ENCODE measurements at regions not wholly inside any gene's neighbourhood (a gene's known extent, or its start where the extent isn't known, plus 50 kb on each side); places are given as distances from the start of the nearest gene placed in this dataset.

- no peak overlapping the region for H3K27ac ChIP-seq (ENCODE audit: low read depth)
- H2AFZ ChIP-seq, result no peak overlapping the region
- DNase-seq (ENCODE audit: low spot score) (no peak), ATAC-seq (no peak)
- no peaks in the 10 kb centered on the region for H3K27me3 Mint-ChIP-seq (ENCODE audit: insufficient read depth, low read depth, poor library complexity)
- H3K4me2 ChIP-seq, result no peak overlapping the region
- no peak overlapping the region for H3K4me3 Mint-ChIP-seq
- no peaks in the 10 kb centered on the region for H3F3A ChIP-seq (replicated peaks; ENCODE audit: low read depth)
- H3K9me3 Mint-ChIP-seq, result no peaks in the 10 kb centered on the region
- H4K20me1 ChIP-seq (replicated peaks; ENCODE audit: insufficient read depth), result no peaks in the 10 kb centered on the region
- peaks cover 5% of the 10 kb centered on the region; the same call in 1 of the 2 replicates for H3K4me1 ChIP-seq (ENCODE audit: insufficient read depth)
- H3K27ac Mint-ChIP-seq, result no peak overlapping the region
- no peaks in the 10 kb centered on the region for H3K27me3 ChIP-seq (ENCODE audit: insufficient read depth)
- no peaks in the 10 kb centered on the region for H3K79me2 ChIP-seq (replicated peaks; ENCODE audit: insufficient read depth)
- no peaks in the 10 kb centered on the region for H3K36me3 Mint-ChIP-seq (ENCODE audit: low read depth)
- TF ChIP-seq EZH2 (IDR thresholded peaks at IDR 0.05; ENCODE audit: low read depth, unreplicated experiment), result no peak
- TF ChIP-seq NANOG (IDR thresholded peaks at IDR 0.05; ENCODE audit: borderline replicate concordance), result no peak
- no peak for TF ChIP-seq ZNF462 (CRISPR knock-in tag; IDR thresholded peaks at IDR 0.05)
- no peak for TF ChIP-seq STAT1 (IDR thresholded peaks at IDR 0.05; ENCODE audit: unreplicated experiment)
- TF ChIP-seq EZH2phosphoT487 (IDR thresholded peaks at IDR 0.05; ENCODE audit: unreplicated experiment), result no peak
- TF ChIP-seq, protein P1, sequence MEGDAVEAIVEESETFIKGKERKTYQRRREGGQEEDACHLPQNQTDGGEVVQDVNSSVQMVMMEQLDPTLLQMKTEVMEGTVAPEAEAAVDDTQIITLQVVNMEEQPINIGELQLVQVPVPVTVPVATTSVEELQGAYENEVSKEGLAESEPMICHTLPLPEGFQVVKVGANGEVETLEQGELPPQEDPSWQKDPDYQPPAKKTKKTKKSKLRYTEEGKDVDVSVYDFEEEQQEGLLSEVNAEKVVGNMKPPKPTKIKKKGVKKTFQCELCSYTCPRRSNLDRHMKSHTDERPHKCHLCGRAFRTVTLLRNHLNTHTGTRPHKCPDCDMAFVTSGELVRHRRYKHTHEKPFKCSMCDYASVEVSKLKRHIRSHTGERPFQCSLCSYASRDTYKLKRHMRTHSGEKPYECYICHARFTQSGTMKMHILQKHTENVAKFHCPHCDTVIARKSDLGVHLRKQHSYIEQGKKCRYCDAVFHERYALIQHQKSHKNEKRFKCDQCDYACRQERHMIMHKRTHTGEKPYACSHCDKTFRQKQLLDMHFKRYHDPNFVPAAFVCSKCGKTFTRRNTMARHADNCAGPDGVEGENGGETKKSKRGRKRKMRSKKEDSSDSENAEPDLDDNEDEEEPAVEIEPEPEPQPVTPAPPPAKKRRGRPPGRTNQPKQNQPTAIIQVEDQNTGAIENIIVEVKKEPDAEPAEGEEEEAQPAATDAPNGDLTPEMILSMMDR (conservative IDR thresholded peaks at IDR 0.05; ENCODE audit: low read depth in 2 of 2), result no peak
- TF ChIP-seq, protein P2, sequence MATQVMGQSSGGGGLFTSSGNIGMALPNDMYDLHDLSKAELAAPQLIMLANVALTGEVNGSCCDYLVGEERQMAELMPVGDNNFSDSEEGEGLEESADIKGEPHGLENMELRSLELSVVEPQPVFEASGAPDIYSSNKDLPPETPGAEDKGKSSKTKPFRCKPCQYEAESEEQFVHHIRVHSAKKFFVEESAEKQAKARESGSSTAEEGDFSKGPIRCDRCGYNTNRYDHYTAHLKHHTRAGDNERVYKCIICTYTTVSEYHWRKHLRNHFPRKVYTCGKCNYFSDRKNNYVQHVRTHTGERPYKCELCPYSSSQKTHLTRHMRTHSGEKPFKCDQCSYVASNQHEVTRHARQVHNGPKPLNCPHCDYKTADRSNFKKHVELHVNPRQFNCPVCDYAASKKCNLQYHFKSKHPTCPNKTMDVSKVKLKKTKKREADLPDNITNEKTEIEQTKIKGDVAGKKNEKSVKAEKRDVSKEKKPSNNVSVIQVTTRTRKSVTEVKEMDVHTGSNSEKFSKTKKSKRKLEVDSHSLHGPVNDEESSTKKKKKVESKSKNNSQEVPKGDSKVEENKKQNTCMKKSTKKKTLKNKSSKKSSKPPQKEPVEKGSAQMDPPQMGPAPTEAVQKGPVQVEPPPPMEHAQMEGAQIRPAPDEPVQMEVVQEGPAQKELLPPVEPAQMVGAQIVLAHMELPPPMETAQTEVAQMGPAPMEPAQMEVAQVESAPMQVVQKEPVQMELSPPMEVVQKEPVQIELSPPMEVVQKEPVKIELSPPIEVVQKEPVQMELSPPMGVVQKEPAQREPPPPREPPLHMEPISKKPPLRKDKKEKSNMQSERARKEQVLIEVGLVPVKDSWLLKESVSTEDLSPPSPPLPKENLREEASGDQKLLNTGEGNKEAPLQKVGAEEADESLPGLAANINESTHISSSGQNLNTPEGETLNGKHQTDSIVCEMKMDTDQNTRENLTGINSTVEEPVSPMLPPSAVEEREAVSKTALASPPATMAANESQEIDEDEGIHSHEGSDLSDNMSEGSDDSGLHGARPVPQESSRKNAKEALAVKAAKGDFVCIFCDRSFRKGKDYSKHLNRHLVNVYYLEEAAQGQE (IDR thresholded peaks at IDR 0.05; ENCODE audit: unreplicated experiment), result no peak
- no peak for TF ChIP-seq JUNB (IDR thresholded peaks at IDR 0.05; ENCODE audit: unreplicated experiment)
- no peak for TF ChIP-seq ZNF331 (CRISPR knock-in tag; IDR thresholded peaks at IDR 0.05; ENCODE audit: low read depth)
- peaks cover 9% of the 10 kb centered on the region for H3K4me1 Mint-ChIP-seq
- no peaks in the 10 kb centered on the region for H3K9me2 ChIP-seq (ENCODE audit: insufficient read depth)
- H3K4me3 ChIP-seq, result no peak overlapping the region
- H3K36me3 ChIP-seq (ENCODE audit: insufficient read depth), result no peaks in the 10 kb centered on the region
These were observed 248.2 kb upstream of the TNP1 start for GRCh38 chr2:217108086-217108485.
